ENCODE measurements at regions not wholly inside any gene's neighbourhood (a gene's known extent, or its start where the extent isn't known, plus 50 kb on each side); places are given as distances from the start of the nearest gene placed in this dataset.

GRCh38 chr2:128726911-128727310 is 408.2 kb upstream of the HS6ST1 start:
- no peak for DNase-seq (ENCODE audit: low read depth)

- DNase-seq (ENCODE audit: low read depth) = no peak
These were observed 408.7 kb upstream of the HS6ST1 start for GRCh38 chr2:128727404-128727803.

DNA sequence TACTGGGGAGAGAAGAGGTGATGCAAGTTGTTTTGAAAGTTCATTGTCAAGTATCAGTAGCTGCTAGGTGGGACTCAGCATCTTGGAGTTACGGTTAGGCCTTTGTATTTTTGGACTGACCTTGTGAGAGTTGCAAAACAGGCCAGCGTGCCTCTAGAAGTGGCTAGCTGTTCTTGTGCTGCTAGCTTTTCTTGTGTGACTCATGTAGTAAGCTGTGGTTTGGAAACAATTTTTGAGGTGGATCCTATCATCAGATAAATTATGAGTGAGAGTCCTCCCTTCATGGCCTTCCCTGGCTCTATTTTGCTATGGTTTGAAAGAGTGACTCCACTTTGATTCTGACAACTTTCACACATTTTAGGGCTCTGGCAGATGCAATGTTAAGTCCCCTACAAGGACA is 409.2 kb upstream of the HS6ST1 start:
- peak; percentile 96 for DNase-seq (ENCODE audit: low read depth)

- no peak for DNase-seq (ENCODE audit: low read depth)
These were observed 410.4 kb upstream of the HS6ST1 start for GRCh38 chr2:128729051-128729450.

DNA sequence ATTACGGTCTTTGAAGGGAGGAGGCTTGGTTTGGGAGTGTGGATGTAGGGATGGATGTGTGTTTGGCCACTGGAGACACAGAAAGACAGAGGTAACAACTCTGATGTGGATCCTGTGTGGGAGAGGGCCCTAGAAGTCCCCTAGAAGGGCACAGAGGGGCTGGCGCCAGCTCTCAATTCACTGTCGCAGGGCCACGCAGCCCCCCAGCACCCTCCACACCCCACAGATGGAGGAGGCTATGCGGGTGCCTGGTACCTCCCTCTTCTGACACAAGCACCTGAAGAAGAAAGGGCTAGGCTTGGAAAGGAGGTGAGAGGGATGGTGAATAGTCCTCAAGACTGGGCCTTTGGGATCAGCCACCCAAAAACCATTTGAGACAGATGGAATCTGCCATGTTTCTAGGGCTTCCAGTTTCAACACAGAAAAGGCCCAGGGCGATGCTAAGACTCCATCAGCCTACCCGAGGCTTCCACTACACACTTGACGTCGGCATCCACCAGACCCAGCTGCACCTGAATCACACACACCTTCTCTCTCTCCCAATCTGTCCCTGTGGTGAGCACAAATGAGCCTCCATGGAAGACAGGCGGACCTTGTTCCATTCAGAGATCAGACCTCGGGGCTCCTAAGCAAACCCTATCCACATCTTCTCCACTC is 413.5 kb upstream of the HS6ST1 start:
- DNase-seq (ENCODE audit: low read depth) = no peak

DNA sequence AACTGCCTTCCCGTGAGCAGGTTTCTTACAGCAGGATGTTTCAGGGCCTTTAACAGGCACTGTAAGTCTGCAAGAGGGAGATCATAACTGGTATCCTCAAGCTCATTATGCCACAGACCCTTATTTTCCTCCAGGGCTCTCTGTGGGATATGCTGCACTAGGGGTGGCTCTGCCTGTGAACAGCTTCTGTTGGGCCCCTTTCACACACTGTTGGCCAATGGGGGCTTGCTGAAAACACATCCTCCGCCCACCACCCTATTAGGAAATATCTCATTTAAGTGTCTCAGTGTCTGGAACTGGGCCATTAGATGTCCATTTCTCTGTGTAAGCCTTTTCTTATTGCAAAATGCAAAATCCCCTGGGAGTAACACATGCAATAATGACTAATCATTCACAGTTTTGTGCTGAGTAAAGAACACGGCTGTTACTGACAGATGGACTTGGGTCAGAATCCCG is 414.3 kb upstream of the HS6ST1 start:
- DNase-seq (ENCODE audit: low read depth) = peak; percentile 96

GRCh38 chr2:128733450-128733849 is 414.8 kb upstream of the HS6ST1 start:
- DNase-seq (ENCODE audit: low read depth) = no peak

GRCh38 chr2:128734521-128735295 is 416.0 kb upstream of the HS6ST1 start:
- DNase-seq (ENCODE audit: low read depth) = peak; percentile 76

GRCh38 chr2:128735296-128735960 is 416.8 kb upstream of the HS6ST1 start:
- no peak for DNase-seq (ENCODE audit: low read depth)

GRCh38 chr2:128736046-128736688 is 417.5 kb upstream of the HS6ST1 start:
- no peak for DNase-seq (ENCODE audit: low read depth)

DNA sequence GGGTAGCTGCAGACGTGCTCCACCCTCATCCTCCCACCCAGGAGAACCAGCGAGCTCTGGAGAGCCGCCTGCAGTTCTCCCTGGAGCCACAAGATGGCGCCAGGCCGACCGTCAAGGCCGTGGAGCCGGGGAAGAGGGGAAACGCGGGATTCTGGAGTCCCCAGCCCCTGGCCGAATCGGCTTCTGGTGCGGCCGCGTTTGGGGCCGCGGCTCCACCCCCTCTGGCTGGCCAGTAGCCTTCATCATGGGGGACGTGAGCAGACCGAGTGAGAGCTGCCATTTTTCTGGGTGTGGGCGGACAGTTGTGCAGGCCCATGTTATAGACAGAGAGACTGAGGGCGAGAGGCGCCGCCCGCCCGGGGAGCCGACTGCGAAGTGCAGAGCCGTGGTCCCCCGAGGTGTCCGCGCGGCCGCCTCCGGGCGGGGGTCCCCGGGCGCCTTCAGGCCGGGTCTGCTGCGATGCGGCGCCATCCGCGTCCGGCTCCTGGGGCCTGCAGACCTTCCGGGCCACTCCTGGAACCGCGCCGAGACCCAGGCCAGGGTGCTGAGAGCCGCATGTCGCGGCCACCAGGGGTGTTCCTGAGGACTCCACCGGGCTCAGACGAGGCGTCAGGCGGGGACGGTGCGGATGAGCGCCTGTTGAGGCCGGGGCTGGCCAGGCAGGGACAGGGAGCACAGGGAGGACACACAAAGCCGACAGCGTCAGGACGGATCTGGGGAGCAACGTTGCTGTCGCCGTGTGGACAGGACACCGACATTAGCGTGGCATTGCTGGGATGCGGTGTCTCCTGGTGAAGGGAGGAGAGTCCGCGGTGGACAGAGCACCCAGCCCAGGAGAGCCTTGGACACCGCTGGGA is 418.2 kb upstream of the HS6ST1 start:
- DNase-seq (ENCODE audit: low read depth) = peak; percentile 56

GRCh38 chr2:128737546-128737826 is 418.8 kb upstream of the HS6ST1 start:
- DNase-seq (ENCODE audit: low read depth) = no peak

DNA sequence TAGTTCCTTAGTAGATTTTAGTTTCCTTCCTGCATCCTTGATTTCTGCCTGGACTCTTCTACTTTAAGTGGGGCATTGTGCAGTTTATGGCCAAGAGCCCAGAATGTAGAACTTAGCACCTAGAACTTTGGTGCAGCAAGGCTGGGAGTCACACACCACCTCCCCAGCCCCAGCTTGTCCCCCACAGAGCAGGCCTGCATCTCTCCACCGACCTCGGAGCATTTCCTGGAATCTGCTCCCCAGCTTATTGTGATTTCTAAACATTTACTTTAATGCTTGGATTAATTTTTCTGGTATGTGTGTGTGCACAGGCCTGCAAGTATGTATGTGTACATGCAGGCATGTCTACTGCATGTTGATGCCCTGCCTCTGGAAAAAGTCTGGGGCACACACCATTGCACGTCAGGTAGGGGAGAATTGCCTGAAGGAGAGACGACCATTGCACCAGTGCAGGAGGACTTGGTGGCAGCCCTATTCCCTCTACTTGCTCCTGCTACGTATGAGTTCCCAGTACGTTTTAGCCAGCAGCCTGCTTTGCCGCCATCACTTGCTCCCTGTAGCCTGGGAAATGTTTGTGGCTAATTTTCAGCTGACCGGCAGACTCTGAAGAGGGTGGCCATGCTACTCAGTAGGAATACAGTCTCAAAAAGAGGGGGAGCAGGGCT is 419.9 kb upstream of the HS6ST1 start:
- no peak for DNase-seq (ENCODE audit: low read depth)

GRCh38 chr2:128742467-128742866 is 423.8 kb upstream of the HS6ST1 start:
- no peak for DNase-seq (ENCODE audit: low read depth)

- no peak for DNase-seq (ENCODE audit: low read depth)
These were observed 427.3 kb upstream of the HS6ST1 start for GRCh38 chr2:128745946-128746345.

GRCh38 chr2:128746356-128746755 is 427.7 kb upstream of the HS6ST1 start:
- peak; percentile 99 for DNase-seq (ENCODE audit: low read depth)

DNA sequence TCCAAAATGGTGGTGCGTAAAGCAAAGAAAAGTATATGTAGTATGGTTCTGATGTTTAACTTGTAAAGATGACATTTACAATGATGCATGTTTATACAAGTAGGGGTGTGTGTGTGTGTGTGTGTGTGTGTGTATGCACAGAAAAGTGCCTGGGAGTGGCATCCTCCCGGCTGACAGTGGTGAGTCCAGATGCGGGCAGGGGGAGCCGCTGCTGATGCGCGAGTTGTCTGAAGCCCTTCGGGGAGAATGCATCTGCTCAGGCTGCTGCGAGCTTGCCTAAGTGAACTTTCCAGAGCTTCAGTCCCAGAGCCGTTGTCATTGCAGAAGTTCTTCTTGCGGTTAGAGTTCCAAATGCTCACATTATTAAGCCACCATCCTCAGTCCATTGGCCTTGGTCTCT is 429.7 kb upstream of the HS6ST1 start:
- DNase-seq (ENCODE audit: low read depth) = no peak

GRCh38 chr2:128748835-128749605 is 430.4 kb upstream of the HS6ST1 start:
- no peak for DNase-seq (ENCODE audit: low read depth)

DNA sequence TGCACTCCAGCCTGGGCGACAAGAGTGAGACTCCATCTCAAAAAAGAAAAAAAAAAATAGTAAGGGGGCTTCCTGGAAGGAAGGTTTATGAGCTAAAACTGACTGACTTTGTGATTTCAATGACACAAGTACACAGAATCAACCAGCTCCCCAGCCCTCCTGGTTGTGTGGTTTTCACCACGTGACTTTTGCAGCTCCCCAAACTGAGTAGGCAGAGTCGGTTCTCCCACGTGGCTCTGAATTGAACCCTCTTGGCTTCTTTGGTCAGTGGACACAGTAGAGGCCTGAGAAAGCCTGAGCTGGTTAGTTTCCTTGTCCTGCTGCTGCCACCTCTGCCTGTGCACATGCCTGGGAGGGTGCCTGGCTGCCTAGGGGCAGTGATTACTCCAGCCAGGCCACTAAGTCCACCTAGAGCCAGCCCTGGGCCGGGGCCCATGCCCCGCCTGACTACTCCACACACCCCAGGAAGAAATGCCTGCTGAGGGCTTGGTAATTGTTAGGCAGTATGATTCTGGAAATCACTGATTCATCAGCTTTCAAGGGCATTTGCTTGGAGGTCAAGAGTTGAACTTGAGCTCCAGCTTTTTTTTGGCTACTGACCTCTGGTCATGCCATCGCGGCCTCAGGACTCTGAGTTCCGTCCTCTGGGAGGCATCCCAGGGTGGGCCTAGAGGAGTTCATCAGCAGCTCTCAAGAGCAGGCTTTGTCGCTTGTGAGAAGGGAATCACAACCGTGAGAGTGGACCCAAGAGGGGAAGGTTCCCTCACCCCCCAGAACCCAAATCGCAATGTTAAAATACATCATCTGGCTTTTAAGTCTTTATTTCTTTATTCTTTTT is 431.9 kb upstream of the HS6ST1 start:
- DNase-seq (ENCODE audit: low read depth) = no peak

DNA sequence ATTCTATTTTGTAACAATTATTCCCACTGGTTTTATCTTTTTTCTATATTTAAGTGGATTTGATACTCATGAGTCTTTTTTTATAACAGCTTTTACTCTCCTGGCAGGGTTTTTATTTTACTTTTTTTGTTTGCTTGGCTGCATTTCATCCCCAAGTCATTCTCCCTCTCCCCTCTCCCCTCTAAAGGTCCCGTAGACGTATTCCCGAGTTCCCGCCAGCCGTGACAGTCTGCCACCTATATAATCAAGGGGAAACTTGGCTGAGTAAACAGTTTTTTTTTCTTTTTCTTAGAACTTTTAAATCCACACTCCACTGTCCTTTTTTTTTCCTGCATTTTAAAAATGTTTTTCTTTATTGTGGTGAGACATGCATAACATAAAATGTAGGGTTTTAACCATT is 433.1 kb upstream of the HS6ST1 start:
- no peak for DNase-seq (ENCODE audit: low read depth)

All from amniotic epithelial cell (primary cell).